Retinal pigment epithelial cell (primary cell): ENCODE measurements at regions not wholly inside any gene's neighbourhood (a gene's known extent, or its start where the extent isn't known, plus 50 kb on each side); places are given as distances from the start of the nearest gene placed in this dataset.

ENCODE experiments used
- DNase-seq: peaks from one replicate; pipeline ENCODE4 v3.0.0-alpha.2; 2010; ENCODE audit warnings: low read depth
- H3K4me3 ChIP-seq: 2 replicates; pipeline ENCODE4 v1.5.1; 2011; ENCODE audit warnings: mild to moderate bottlenecking, low read length, control low read depth, moderate library complexity
- CTCF ChIP-seq: conservative IDR thresholded peaks from 2 replicates; pipeline ENCODE4 v1.5.1; 2011; ENCODE audit warnings: low read depth, low read length, control low read depth, inconsistent platforms

DNA sequence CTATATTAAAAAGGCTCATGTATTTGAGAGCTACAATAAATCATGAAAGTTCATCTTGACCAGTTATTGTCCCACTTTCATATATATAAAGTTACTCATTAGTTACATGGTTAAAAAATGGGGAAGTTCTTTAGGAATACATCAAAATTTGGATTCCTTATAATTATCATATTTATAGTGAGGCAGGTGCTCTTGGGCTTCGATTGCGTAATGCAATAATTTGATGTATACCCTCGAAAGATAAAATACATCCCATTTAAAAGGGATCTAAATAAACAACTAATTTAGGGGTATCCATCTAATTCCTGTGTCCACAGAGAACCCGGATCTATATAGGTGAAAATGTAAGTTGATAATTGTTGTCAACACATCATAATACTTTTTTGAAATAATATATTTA lies 444.6 kb downstream of the RIT2 start:
- no peak for DNase-seq
- no peak for TF ChIP-seq CTCF
- H3K4me3 ChIP-seq: no peak overlapping the region

DNA sequence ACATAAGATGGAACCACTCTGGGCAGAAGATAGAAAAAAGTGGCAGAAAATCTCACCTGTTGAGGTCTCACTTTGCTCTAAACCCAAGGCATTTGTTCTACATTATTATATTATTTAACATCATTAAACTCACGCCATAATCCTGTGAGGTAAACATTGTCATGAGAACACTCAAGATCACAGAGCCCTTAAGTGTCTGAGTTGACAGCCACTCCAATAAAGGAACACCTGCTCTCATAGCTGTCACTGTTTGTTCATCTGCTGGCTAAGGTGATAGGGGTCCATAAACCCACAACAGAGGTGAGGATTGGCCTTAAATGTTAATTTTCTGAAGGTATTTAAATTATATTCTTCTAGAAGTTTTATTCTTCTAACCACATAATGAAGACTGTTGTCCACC lies 439.7 kb downstream of the RIT2 start:
- no peak overlapping the region for H3K4me3 ChIP-seq
- TF ChIP-seq CTCF: no peak
- DNase-seq: no peak

DNA sequence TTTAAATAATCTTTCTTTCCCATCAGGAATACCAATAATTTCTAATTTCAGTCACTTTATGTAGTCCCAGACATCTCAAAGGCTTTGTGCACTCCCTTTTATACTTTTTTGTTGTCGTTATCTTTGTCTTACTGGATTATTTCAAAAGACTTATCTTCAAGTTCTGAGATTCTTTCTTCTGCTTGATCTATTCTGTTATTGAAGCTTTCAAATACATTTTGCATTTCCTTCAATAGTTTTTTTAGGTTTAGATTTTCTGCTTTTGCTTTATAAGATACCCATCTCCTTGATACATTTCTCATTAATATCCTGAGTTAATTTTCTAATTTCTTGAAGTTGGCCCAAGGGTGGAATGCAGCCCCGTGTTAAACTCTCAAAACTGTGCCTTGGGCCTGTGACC lies 432.4 kb downstream of the RIT2 start:
- no peak for TF ChIP-seq CTCF
- DNase-seq: no peak
- H3K4me3 ChIP-seq: no peak overlapping the region

GRCh38 chr18:42689310-42689709 lies 426.2 kb downstream of the RIT2 start:
- H3K4me3 ChIP-seq: no peak overlapping the region
- TF ChIP-seq CTCF: no peak
- DNase-seq: no peak
